NCI-H1694 (cell line): ENCODE measurements at regions not wholly inside any gene's neighbourhood (a gene's known extent, or its start where the extent isn't known, plus 50 kb on each side); places are given as distances from the start of the nearest gene placed in this dataset.
A peak's percentile ranks its signal among the peaks of the same experiment; 100 is the strongest.

ENCODE experiments used
- DNase-seq: peaks from one replicate; lab custom pipeline; 2025; lab: John Stamatoyannopoulos, UW

- DNase-seq, result no peak
These were observed 433.7 kb downstream of the ARHGEF28 start for GRCh38 chr5:74059706-74060105.

- DNase-seq, result no peak
These were observed 430.8 kb downstream of the ARHGEF28 start for GRCh38 chr5:74056789-74057164.

- no peak for DNase-seq
These were observed 430.3 kb downstream of the ARHGEF28 start for GRCh38 chr5:74056107-74056788.

GRCh38 chr5:74055486-74056106 lies 429.6 kb downstream of the ARHGEF28 start:
- DNase-seq, result peak; percentile 93

GRCh38 chr5:74054641-74055421 lies 428.8 kb downstream of the ARHGEF28 start:
- DNase-seq, result no peak

GRCh38 chr5:74054139-74054538 lies 428.1 kb downstream of the ARHGEF28 start:
- no peak for DNase-seq

GRCh38 chr5:74052441-74053221 lies 426.6 kb downstream of the ARHGEF28 start:
- DNase-seq, result no peak

- no peak for DNase-seq
These were observed 425.1 kb downstream of the ARHGEF28 start for GRCh38 chr5:74051076-74051475.

GRCh38 chr5:74044936-74045335 lies 418.9 kb downstream of the ARHGEF28 start:
- DNase-seq, result no peak

GRCh38 chr5:74042959-74043358 lies 417.0 kb downstream of the ARHGEF28 start:
- DNase-seq, result no peak

- no peak for DNase-seq
These were observed 416.6 kb downstream of the ARHGEF28 start for GRCh38 chr5:74042559-74042958.

- DNase-seq, result no peak
These were observed 415.9 kb downstream of the ARHGEF28 start for GRCh38 chr5:74041913-74042312.

GRCh38 chr5:74040811-74041491 lies 415.0 kb downstream of the ARHGEF28 start:
- no peak for DNase-seq

- peak; percentile 65 for DNase-seq
These were observed 414.1 kb downstream of the ARHGEF28 start for GRCh38 chr5:74040065-74040551.

GRCh38 chr5:74037321-74037720 lies 411.3 kb downstream of the ARHGEF28 start:
- DNase-seq, result no peak

- no peak for DNase-seq
These were observed 409.5 kb downstream of the ARHGEF28 start for GRCh38 chr5:74035521-74035937.

GRCh38 chr5:74034733-74035132 lies 408.7 kb downstream of the ARHGEF28 start:
- peak; percentile 31 for DNase-seq

- DNase-seq, result no peak
These were observed 406.6 kb downstream of the ARHGEF28 start for GRCh38 chr5:74032617-74033016.

GRCh38 chr5:74031536-74031935 lies 405.5 kb downstream of the ARHGEF28 start:
- DNase-seq, result no peak

- no peak for DNase-seq
These were observed 404.8 kb downstream of the ARHGEF28 start for GRCh38 chr5:74030821-74031220.

GRCh38 chr5:74030371-74030770 lies 404.4 kb downstream of the ARHGEF28 start:
- DNase-seq, result no peak

GRCh38 chr5:74028976-74029375 lies 403.0 kb downstream of the ARHGEF28 start:
- no peak for DNase-seq
